H9 (cell line): ENCODE measurements at regions not wholly inside any gene's neighbourhood (a gene's known extent, or its start where the extent isn't known, plus 50 kb on each side); places are given as distances from the start of the nearest gene placed in this dataset.
A peak's percentile ranks its signal among the peaks of the same experiment; 100 is the strongest.

Experiments
- DNase-seq: peaks from one replicate; pipeline ENCODE4 v3.0.0-alpha.2; 2017
- H2AFZ ChIP-seq: one replicate; pipeline ENCODE4 v1.6.1; 2013; ENCODE audit warnings: mild to moderate bottlenecking, low read length, control low read depth, moderate library complexity
- H2AK5ac ChIP-seq: 2 replicates; pipeline ENCODE4 v1.6.1; 2013; ENCODE audit warnings: low read length, control low read depth, mixed read lengths; ENCODE audit not compliant: insufficient read length
- H2BK120ac ChIP-seq: one replicate; pipeline ENCODE4 v1.6.1; 2013; ENCODE audit warnings: low read depth, mild to moderate bottlenecking, low read length, control low read depth, inconsistent platforms; ENCODE audit not compliant: poor library complexity, severe bottlenecking
- H2BK12ac ChIP-seq: 2 replicates; pipeline ENCODE4 v1.6.1; 2013; ENCODE audit warnings: low read length, control low read depth, mixed read lengths, low read depth; ENCODE audit not compliant: insufficient read length
- H2BK15ac ChIP-seq: 2 replicates; pipeline ENCODE4 v1.6.1; 2013; ENCODE audit warnings: low read depth, low read length, control low read depth
- H2BK20ac ChIP-seq: one replicate; pipeline ENCODE4 v1.6.1; 2013; ENCODE audit warnings: low read depth, mild to moderate bottlenecking, low read length, control low read depth, inconsistent platforms; ENCODE audit not compliant: poor library complexity, severe bottlenecking
- H2BK5ac ChIP-seq: 2 replicates; pipeline ENCODE4 v1.6.1; 2013; ENCODE audit warnings: low read length, control low read depth, mixed read lengths; ENCODE audit not compliant: insufficient read length
- H3K14ac ChIP-seq: 2 replicates; pipeline ENCODE4 v1.6.1; 2013; ENCODE audit warnings: low read length, control low read depth; ENCODE audit not compliant: insufficient read depth
- H3K18ac ChIP-seq: 2 replicates; pipeline ENCODE4 v1.6.1; 2013; ENCODE audit warnings: low read depth, mild to moderate bottlenecking, mixed read lengths, low read length, control low read depth; ENCODE audit not compliant: insufficient read length
- H3K23ac ChIP-seq: 2 replicates; pipeline ENCODE4 v1.6.1; 2013; ENCODE audit warnings: low read length, control low read depth, mixed read lengths, low read depth; ENCODE audit not compliant: insufficient read length
- H3K23me2 ChIP-seq: 2 replicates; pipeline ENCODE4 v1.6.1; 2013; ENCODE audit warnings: low read depth, mild to moderate bottlenecking, mixed read lengths, low read length, control low read depth; ENCODE audit not compliant: insufficient read length, poor library complexity, severe bottlenecking
- H3K27ac ChIP-seq: 2 replicates; pipeline ENCODE4 v1.5.1; 2013; ENCODE audit warnings: low read length, control low read depth, mixed read lengths, low read depth; ENCODE audit not compliant: insufficient read length
- H3K27me3 ChIP-seq: 2 replicates; pipeline ENCODE4 v1.6.1; 2013; ENCODE audit warnings: low read length, control low read depth, inconsistent platforms; ENCODE audit not compliant: insufficient read depth
- H3K4ac ChIP-seq: 2 replicates; pipeline ENCODE4 v1.6.1; 2013; ENCODE audit warnings: low read depth, mild to moderate bottlenecking, control low read depth, inconsistent platforms, low read length, moderate library complexity
- H3K4me1 ChIP-seq: 2 replicates; pipeline ENCODE4 v1.6.1; 2013; ENCODE audit warnings: low read length, control low read depth, inconsistent platforms; ENCODE audit not compliant: insufficient read depth
- H3K4me2 ChIP-seq: 2 replicates; pipeline ENCODE4 v1.6.1; 2013; ENCODE audit warnings: low read length, control low read depth, mixed read lengths; ENCODE audit not compliant: insufficient read length, insufficient read depth
- H3K56ac ChIP-seq: 2 replicates; pipeline ENCODE4 v1.6.1; 2013; ENCODE audit warnings: low read depth, mild to moderate bottlenecking, mixed read lengths, low read length, control low read depth; ENCODE audit not compliant: insufficient read length
- H3K79me1 ChIP-seq: 2 replicates; pipeline ENCODE4 v1.6.1; 2013; ENCODE audit warnings: low read depth, mild to moderate bottlenecking, moderate library complexity, low read length, control low read depth, inconsistent platforms; ENCODE audit not compliant: insufficient read depth, poor library complexity, severe bottlenecking
- H3K79me2 ChIP-seq: 2 replicates; pipeline ENCODE4 v1.6.1; 2013; ENCODE audit warnings: low read length, control low read depth, inconsistent platforms; ENCODE audit not compliant: insufficient read depth
- H3K9ac ChIP-seq: 2 replicates; pipeline ENCODE4 v1.6.1; 2013; ENCODE audit warnings: low read length, control low read depth, mixed read lengths; ENCODE audit not compliant: insufficient read length; ENCODE audit errors: extremely low read depth
- H3K9me3 ChIP-seq: one replicate; pipeline ENCODE4 v1.6.1; 2013; ENCODE audit warnings: low read depth, low read length, inconsistent platforms; ENCODE audit not compliant: control insufficient read depth
- H3T11ph ChIP-seq: one replicate; pipeline ENCODE4 v1.6.1; 2013; ENCODE audit warnings: mild to moderate bottlenecking, low read length, control low read depth, inconsistent platforms
- H4K20me1 ChIP-seq: one replicate; pipeline ENCODE4 v1.6.1; 2013; ENCODE audit not compliant: control insufficient read depth, insufficient read length, insufficient read depth
- H4K5ac ChIP-seq: 2 replicates; pipeline ENCODE4 v1.6.1; 2013; ENCODE audit warnings: low read depth, mild to moderate bottlenecking, mixed read lengths, low read length, control low read depth; ENCODE audit not compliant: insufficient read length
- H4K8ac ChIP-seq: replicated peaks from 2 replicates; pipeline ENCODE4 v1.6.1; 2013; ENCODE audit warnings: low read length, control low read depth, mixed read lengths, low read depth; ENCODE audit not compliant: insufficient read length
- H4K91ac ChIP-seq: 2 replicates; pipeline ENCODE4 v1.6.1; 2013; ENCODE audit warnings: low read depth, mild to moderate bottlenecking, moderate library complexity, mixed read lengths, low read length, control low read depth; ENCODE audit not compliant: insufficient read length
- H3K27ac Mint-ChIP-seq, 3 experiments: 2 replicates in 2 of 3; 3 replicates in 1 of 3; pipeline ENCODE4 v1.8.0; 2020 to 2021; ENCODE audit warnings: mixed read lengths in 3 of 3, mild to moderate bottlenecking in 1 of 3, moderate library complexity in 1 of 3
- H3K27me3 Mint-ChIP-seq: 2 replicates; pipeline ENCODE4 v1.8.0; 2021; ENCODE audit warnings: low read depth, mild to moderate bottlenecking, moderate library complexity, mixed read lengths
- H3K36me3 Mint-ChIP-seq, 3 experiments: 2 replicates in 2 of 3; 3 replicates in 1 of 3; pipeline ENCODE4 v1.8.0; 2020 to 2021; ENCODE audit warnings: low read depth in 3 of 3, mixed read lengths in 3 of 3; ENCODE audit not compliant: insufficient read depth in 1 of 3
- H3K4me1 Mint-ChIP-seq, 2 experiments: 2 replicates each; pipeline ENCODE4 v1.8.0; 2020; ENCODE audit warnings: mixed read lengths in 2 of 2
- H3K4me3 Mint-ChIP-seq, 2 experiments: 2 replicates in 1 of 2; 3 replicates in 1 of 2; pipeline ENCODE4 v1.8.0; 2020 to 2021; ENCODE audit warnings: mild to moderate bottlenecking in 2 of 2, mixed read lengths in 2 of 2, moderate library complexity in 1 of 2
- H3K9me3 Mint-ChIP-seq, 2 experiments: 2 replicates in 1 of 2; 3 replicates in 1 of 2; pipeline ENCODE4 v1.8.0; 2020; ENCODE audit warnings: mild to moderate bottlenecking in 2 of 2, mixed read lengths in 2 of 2, moderate library complexity in 1 of 2
- CTCF ChIP-seq: fragments of 200-600 bp; sonication (generic); conservative IDR thresholded peaks from 3 replicates; pipeline ENCODE4 v1.8.0; 2021; ENCODE audit warnings: antibody characterized with exemption, mild to moderate bottlenecking
- WGBS: extraction: QIAGEN DNeasy Blood & Tissue Kit; methylation state at CpG from one replicate; pipeline ENCODE4 v1.1.7; 2013; ENCODE audit warnings: missing lambda C conversion rate, low lambda C conversion rate, mixed read lengths; ENCODE audit not compliant: insufficient read length; ENCODE audit errors: extremely low coverage; 5-methylcytosine and 5-hydroxymethylcytosine counted together

GRCh38 chr14:101134161-101134631 is 230.7 kb upstream of the RTL1 start:
- Mint-ChIP-seq H3K9me3 (no peaks in the 10 kb centered on the region; a peak in 1 of 5 replicates), H3K27me3 (peaks cover 10% of the 10 kb centered on the region), H3K36me3 (no peaks in the 10 kb centered on the region), H3K4me3 (no peak overlapping the region), H3K4me1 (peaks cover 0 to 1% of the 10 kb centered on the region in 2 experiments; a peak in 2 of 4 replicates), H3K27ac (no peak overlapping the region)
- no peaks in the 10 kb centered on the region for H3K79me2 ChIP-seq
- no peak overlapping the region for H4K5ac ChIP-seq
- H2BK120ac ChIP-seq: no peak overlapping the region
- H4K91ac ChIP-seq: no peak overlapping the region
- H3K18ac ChIP-seq: no peak overlapping the region
- no peak overlapping the region for H2BK15ac ChIP-seq
- no peak overlapping the region for H2BK12ac ChIP-seq
- H3K23ac ChIP-seq: no peak overlapping the region
- no peaks in the 10 kb centered on the region for H3K4me1 ChIP-seq
- H4K8ac ChIP-seq: no peak overlapping the region
- no peak overlapping the region for H2AFZ ChIP-seq
- no peak overlapping the region for H2BK20ac ChIP-seq
- no peak overlapping the region for H3K14ac ChIP-seq
- H3T11ph ChIP-seq: no peak overlapping the region
- H3K56ac ChIP-seq: no peak overlapping the region
- TF ChIP-seq CTCF: no peak
- H3K23me2 ChIP-seq: no peaks in the 10 kb centered on the region
- no peaks in the 10 kb centered on the region for H3K79me1 ChIP-seq
- no peaks in the 10 kb centered on the region for H3K9me3 ChIP-seq
- H3K27me3 ChIP-seq: no peaks in the 10 kb centered on the region
- H2AK5ac ChIP-seq: no peak overlapping the region
- no peak overlapping the region for H3K27ac ChIP-seq
- DNase-seq: peak; percentile 17
- no peak overlapping the region for H3K4me2 ChIP-seq
- H3K4ac ChIP-seq: no peak overlapping the region
- no peaks in the 10 kb centered on the region for H4K20me1 ChIP-seq
- no CpG with 5 or more reads among the region's 12 CpGs for WGBS
- H3K9ac ChIP-seq: no peak overlapping the region
- H2BK5ac ChIP-seq: no peak overlapping the region
